Adrenal gland (tissue), 9 donors: ENCODE measurements at regions not wholly inside any gene's neighbourhood (a gene's known extent, or its start where the extent isn't known, plus 50 kb on each side); places are given as distances from the start of the nearest gene placed in this dataset.
"Not testable (repeated sequence)": the region's sequence is repeated elsewhere in the genome, so short reads cannot be mapped to it uniquely, and the experiment has no call there.

ENCODE experiments used
- DNase-seq, 7 donors: peaks; one replicate each; pipeline ENCODE4 v3.0.0-alpha.2; 2019 to 2020
- H3K27ac ChIP-seq, 5 donors: fragments of 200-600 bp; sonication (generic) in 4 of 5; 1 replicate in 3 of 5; 2 replicates in 2 of 5; pipeline versions ENCODE4 v1.5.1 to v1.8.0; 2016 to 2020; ENCODE audit warnings: mild to moderate bottlenecking in 1 of 5
- H3K27me3 ChIP-seq: fragments of 200-600 bp; 2 replicates; pipeline ENCODE4 v1.8.0; 2021
- H3K36me3 ChIP-seq, 2 donors: fragments of 200-600 bp; replicated peaks in 1 of 2; 1 replicate in 1 of 2; 2 replicates in 1 of 2; pipeline versions ENCODE4 v1.5.1 to v1.8.0; 2018 to 2022
- H3K4me1 ChIP-seq, 2 donors: fragments of 200-600 bp; replicated peaks in 1 of 2; 1 replicate in 1 of 2; 2 replicates in 1 of 2; pipeline versions ENCODE4 v1.5.1 to v1.8.0; 2018 to 2021
- H3K4me3 ChIP-seq, 4 donors: fragments of 200-600 bp; sonication (generic) in 3 of 4; one replicate each; pipeline ENCODE4 v1.5.1; 2016 to 2018
- H3K9me3 ChIP-seq, 3 donors: fragments of 200-600 bp; sonication (generic) in 1 of 3; replicated peaks in 1 of 3; 1 replicate in 2 of 3; 2 replicates in 1 of 3; pipeline versions ENCODE4 v1.5.1 to v1.8.0; 2016 to 2021
- CTCF ChIP-seq, 6 experiments: fragments of 450-650 bp in 4 of 6; fragments of 200-600 bp in 2 of 6; sonication (generic) in 1 of 6; IDR thresholded peaks; 1 replicate in 5 of 6; 2 replicates in 1 of 6; pipeline versions ENCODE4 v1.5.1 to v1.8.0; 2016 to 2021; ENCODE audit warnings: antibody characterized with exemption in 6 of 6, mild to moderate bottlenecking in 2 of 6, moderate library complexity in 1 of 6
- POLR2A ChIP-seq, 2 donors: fragments of 450-650 bp; IDR thresholded peaks; one replicate each; pipeline ENCODE4 v1.6.1; 2017; ENCODE audit warnings: antibody characterized with exemption in 2 of 2, mild to moderate bottlenecking in 2 of 2, moderate library complexity in 1 of 2
- WGBS, 4 donors: extraction: QIAGEN DNeasy Blood & Tissue Kit in 2 of 4; methylation state at CpG; one replicate each; pipeline versions ENCODE4 v1.1.5 to v1.1.7; 2013 to 2017; 5-methylcytosine and 5-hydroxymethylcytosine counted together
- intact Hi-C, 2 donors: fragments of 100-400 bp; cut with DNase I; formaldehyde crosslinking; loops; one replicate each; pipeline versions ENCODE4 v1.14.1 to v1.15.0; 2022 to 2023
- donor health status: healthy with polysubstance abuse.
- donor health status: Bipolar disorder and iron deficiency.
- donor health status: DM: yes; HTN: yes; CAD: no.
- donor health status: DM: no; HTN: no; CAD: no.
- donor health status: DM: no; HTN: no; CAD: no.

GRCh38 chr1:185526344-185527307 lies 207.6 kb upstream of the HMCN1 start:
- intact Hi-C loops = no loop called here
- H3K4me1 ChIP-seq = no peaks in the 10 kb centered on the region
- H3K27ac ChIP-seq = no peak overlapping the region
- peaks cover 0 to 5% (median 0%) of the 10 kb centered on the region in 3 donors for H3K9me3 ChIP-seq
- H3K36me3 ChIP-seq = no peaks in the 10 kb centered on the region
- H3K27me3 ChIP-seq = no peaks in the 10 kb centered on the region
- no peak for DNase-seq
- 58 to 83% (median 69%) methylated on average over 1 of the region's 1 CpG for WGBS, 4 donors
- no peak for TF ChIP-seq POLR2A (IDR thresholded peaks at IDR 0.05)
- TF ChIP-seq CTCF (IDR thresholded peaks at IDR 0.05) = no peak
- no peak overlapping the region for H3K4me3 ChIP-seq

GRCh38 chr1:185520188-185520920 lies 203.3 kb upstream of the IVNS1ABP start:
- Histone ChIP-seq H3K27ac (no peak overlapping the region), H3K4me3 (no peak overlapping the region), H3K4me1 (peaks cover 0 to 4% of the 10 kb centered on the region in 2 donors), H3K27me3 (no peaks in the 10 kb centered on the region), H3K36me3 (no peaks in the 10 kb centered on the region), H3K9me3 (peaks cover 0 to 5% (median 0%) of the 10 kb centered on the region in 3 donors)
- DNase-seq = no peak
- 27 to 39% (median 35%) methylated on average over 2 of the region's 2 CpGs for WGBS, 4 donors
- no peak for TF ChIP-seq POLR2A (IDR thresholded peaks at IDR 0.05)
- no peak for TF ChIP-seq CTCF (IDR thresholded peaks at IDR 0.05)
- intact Hi-C loops = no loop called here

- Histone ChIP-seq H3K27me3 (no peaks in the 10 kb centered on the region), H3K4me1 (peaks cover 0 to 4% of the 10 kb centered on the region in 2 donors), H3K4me3 (no peak overlapping the region), H3K27ac (no peak overlapping the region), H3K9me3 (peaks cover 0 to 5% (median 0%) of the 10 kb centered on the region in 3 donors), H3K36me3 (no peaks in the 10 kb centered on the region)
- intact Hi-C loops = no loop called here
- 65 to 81% (median 74%) methylated on average over 2 of the region's 2 CpGs for WGBS, 4 donors
- TF ChIP-seq CTCF (IDR thresholded peaks at IDR 0.05) (no peak), POLR2A (IDR thresholded peaks at IDR 0.05) (no peak)
- no peak for DNase-seq
Measured at GRCh38 chr1:185517808-185518419, 200.9 kb upstream of the IVNS1ABP start.

- DNase-seq, H3K27ac ChIP-seq, H3K4me3 ChIP-seq, H3K9me3 ChIP-seq, intact Hi-C loops, H3K4me1 ChIP-seq, H3K27me3 ChIP-seq, H3K36me3 ChIP-seq: not testable (repeated sequence)
- WGBS, 4 donors = 83 to 93% (median 90%) methylated on average over 2 of the region's 2 CpGs
Measured at GRCh38 chr1:185517301-185517700, 200.3 kb upstream of the IVNS1ABP start.
